Fibroblast of mammary gland (primary cell): ENCODE measurements at regions not wholly inside any gene's neighbourhood (a gene's known extent, or its start where the extent isn't known, plus 50 kb on each side); places are given as distances from the start of the nearest gene placed in this dataset.

ENCODE experiments used
- DNase-seq: peaks from one replicate; pipeline ENCODE4 v3.0.0-alpha.2; 2010; ENCODE audit warnings: low read depth
- H3K4me3 ChIP-seq: 2 replicates; pipeline ENCODE4 v1.5.1; 2011; ENCODE audit warnings: low read depth, mild to moderate bottlenecking, low read length, moderate library complexity; ENCODE audit not compliant: control insufficient read depth
- CTCF ChIP-seq: conservative IDR thresholded peaks from 2 replicates; pipeline ENCODE4 v1.5.1; 2011; ENCODE audit warnings: low read depth, low read length, inconsistent platforms; ENCODE audit not compliant: control insufficient read depth, insufficient read depth

DNA sequence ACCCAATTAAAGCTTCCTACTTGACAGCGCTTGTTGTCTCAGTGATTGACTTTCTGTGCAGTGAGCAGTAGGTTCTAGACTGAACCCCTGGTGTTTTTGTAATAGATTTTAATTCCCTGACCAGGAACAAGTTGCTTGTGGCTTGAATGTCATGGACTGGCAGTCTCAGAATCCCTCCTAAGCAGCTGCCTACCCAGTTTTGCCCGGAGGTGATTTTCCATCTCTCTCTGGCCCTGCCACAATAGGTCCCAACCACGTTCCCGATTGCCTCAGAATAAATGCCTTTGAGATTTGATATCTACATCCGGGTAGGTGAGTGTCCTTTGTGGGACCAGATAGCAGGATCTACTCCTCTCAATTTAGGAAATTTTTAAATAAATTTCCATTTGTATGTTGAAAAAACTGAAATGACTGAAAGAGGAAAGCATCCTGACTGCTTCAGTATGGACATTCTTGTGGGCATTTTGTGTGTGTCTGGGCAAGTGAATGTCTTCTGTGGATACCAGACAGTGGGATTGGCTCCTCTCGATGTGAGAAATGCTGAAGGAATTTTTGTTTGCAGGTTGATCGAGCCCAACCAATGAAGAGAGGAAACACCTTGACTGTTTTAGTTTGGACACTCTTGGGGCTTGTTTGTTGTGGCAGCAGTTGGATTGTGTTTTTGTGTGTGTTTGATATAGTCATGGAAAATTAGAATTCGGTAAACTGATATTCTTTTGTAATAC lies 1607.4 kb downstream of the C4orf33 start:
- no peak overlapping the region for H3K4me3 ChIP-seq
- TF ChIP-seq CTCF: no peak
- DNase-seq: no peak

- no peak overlapping the region for H3K4me3 ChIP-seq
- DNase-seq: no peak
- no peak for TF ChIP-seq CTCF
Observed at GRCh38 chr4:130705023-130705422, 1609.1 kb downstream of the C4orf33 start.

- TF ChIP-seq CTCF: no peak
- no peak overlapping the region for H3K4me3 ChIP-seq
- peak; percentile 25 for DNase-seq
Observed at GRCh38 chr4:130712038-130712437, 1616.1 kb downstream of the C4orf33 start.

- no peak for DNase-seq
- TF ChIP-seq CTCF: no peak
- no peak overlapping the region for H3K4me3 ChIP-seq
Observed at GRCh38 chr4:130714006-130714405, 1618.1 kb downstream of the C4orf33 start.

DNA sequence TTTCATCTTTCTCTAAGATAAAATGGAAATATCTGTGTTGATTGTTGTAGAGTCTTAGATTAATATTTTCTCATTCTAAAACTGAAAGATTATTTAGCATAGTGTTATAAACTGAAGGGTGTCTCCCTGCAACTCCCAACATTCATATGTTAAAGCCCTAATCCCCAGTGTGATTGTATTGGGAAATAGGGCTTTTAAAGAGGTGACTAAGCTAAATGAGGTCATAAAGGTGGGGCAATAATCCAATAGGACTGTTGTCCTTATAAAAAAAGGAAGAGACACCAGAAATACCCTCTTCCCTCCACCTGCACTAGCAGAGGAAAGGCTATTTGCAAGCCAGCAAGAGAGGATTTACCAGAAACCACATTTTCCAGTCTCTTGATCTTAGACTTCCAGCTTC lies 1626.4 kb downstream of the C4orf33 start:
- no peak overlapping the region for H3K4me3 ChIP-seq
- peak; percentile 7 for DNase-seq
- TF ChIP-seq CTCF: no peak

DNA sequence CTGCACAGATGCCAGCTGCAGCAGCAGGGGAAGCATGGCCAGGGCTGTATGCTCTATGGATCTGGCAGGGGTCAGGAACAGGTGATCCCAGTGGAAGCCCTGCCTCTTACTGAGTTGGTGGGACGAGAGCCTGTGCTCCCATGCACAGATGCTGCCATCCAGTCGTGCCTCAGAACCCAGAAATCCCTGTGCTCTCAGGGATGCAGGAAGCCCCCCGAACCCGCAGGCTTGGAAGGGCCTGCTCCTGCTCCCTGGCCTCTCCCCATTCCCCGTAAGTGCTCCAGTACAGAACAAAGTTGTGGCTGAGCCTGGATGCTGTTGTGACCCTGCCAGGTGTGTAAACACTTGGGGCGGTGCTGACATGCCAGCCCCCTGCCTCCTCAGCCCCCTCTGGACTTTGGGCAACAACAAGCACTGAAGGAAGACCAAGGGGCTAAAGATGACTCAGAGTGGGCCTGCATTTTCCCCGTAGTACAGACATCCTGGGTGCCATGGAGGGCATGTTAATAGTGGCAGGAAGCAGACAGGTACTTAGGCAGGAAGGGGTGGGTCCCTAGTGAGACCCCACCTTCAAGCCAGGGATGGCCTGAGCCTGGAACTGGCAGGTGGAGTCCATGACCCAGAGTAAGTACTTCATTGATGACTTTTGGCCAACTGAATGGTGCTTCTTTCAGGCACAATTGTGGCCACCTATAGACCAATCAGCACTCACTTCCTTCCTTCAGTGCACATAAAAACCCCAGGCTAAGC lies 1640.7 kb downstream of the C4orf33 start:
- no peak overlapping the region for H3K4me3 ChIP-seq
- TF ChIP-seq CTCF: no peak
- DNase-seq: no peak
